ENCODE measurements at regions not wholly inside any gene's neighbourhood (a gene's known extent, or its start where the extent isn't known, plus 50 kb on each side); places are given as distances from the start of the nearest gene placed in this dataset.
A peak's percentile ranks its signal among the peaks of the same experiment; 100 is the strongest.
"Not testable (repeated sequence)": the region's sequence is repeated elsewhere in the genome, so short reads cannot be mapped to it uniquely, and the experiment has no call there.

DNA sequence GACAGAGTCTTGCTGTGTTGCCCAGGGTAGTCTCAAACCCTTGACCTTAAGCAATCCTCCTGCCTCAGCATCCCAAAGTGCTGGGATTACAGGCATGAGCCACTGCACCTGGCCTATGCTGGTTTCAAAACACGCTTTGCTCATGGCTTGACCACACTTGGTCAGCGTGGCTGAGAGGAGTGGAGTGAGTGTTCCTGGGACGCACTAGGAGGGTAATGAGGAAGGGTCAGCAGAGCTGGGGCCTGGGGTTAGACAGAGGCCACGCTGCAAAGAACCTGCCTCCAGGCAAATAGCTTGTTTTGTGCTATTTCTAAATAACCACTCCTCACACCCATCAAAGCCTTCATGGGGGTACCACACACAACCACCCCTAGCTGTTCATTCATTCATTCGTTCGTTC is 77.9 kb upstream of the TOX2 start:
- DNase-seq = no peak

DNA sequence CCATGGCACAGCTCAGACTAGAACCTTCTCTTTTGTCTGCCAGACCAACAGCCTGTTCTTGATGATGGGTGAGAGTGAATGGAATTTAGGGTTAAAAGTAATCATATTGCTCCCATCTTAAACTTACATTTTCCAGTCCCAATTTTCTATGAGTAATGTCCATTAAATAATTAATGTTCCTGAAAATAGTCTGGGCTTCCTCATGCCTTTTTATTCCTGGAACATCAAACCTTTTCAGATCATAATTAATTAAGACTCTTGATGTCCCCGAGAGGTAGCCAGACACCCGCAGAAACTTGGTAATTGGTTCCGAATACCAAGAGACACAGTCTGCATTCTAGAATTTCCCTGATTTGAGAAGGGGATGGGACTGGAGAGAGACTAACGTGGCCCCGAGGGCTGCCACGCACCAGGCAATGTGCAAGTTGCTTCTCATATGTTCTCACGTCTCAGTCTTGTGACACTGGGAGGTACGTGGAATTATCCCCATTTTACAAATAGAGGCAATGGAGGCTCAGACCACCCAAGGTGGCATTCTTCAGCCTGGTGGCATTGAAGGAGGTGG is 78.6 kb upstream of the TOX2 start:
- DNase-seq = peak; percentile 25

- no peak for DNase-seq
Observed at GRCh38 chr20:43833511-43834395, 80.9 kb upstream of the TOX2 start.

- DNase-seq = no peak
Observed at GRCh38 chr20:43832961-43833360, 81.7 kb upstream of the TOX2 start.

DNA sequence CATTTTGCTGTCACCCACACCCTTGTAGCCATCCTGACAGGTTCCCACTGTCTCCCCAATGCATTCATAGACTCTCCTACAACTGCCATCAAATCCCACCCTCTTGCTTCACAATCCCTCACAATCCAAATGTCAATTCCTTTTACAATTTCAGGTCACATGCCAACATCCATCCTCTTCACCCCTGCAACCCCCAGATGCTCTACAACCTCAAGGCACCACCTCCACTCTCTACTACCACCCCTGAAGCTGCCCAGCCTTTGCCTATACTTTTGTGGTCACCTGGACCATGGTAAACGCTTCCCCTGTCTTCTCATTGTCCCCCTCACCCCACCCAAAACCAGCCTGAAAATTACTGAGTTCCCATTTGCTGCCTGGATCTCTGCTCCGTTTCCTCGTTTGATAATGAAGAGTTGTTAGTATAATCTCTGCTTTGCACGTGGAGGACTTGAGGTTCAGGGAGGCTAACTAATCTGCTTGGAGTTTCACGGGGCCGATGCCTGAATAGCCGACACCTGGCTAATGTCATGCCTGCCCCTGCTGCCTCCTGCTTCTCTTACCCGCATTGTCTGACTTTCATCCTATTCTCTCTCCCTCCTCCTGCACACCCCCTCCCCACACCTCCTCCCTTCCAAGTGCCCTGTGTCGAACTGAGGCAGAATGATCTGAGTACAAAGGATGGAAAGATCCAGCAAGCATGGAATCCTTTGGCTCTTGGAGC is 82.4 kb upstream of the TOX2 start:
- no peak for DNase-seq

DNA sequence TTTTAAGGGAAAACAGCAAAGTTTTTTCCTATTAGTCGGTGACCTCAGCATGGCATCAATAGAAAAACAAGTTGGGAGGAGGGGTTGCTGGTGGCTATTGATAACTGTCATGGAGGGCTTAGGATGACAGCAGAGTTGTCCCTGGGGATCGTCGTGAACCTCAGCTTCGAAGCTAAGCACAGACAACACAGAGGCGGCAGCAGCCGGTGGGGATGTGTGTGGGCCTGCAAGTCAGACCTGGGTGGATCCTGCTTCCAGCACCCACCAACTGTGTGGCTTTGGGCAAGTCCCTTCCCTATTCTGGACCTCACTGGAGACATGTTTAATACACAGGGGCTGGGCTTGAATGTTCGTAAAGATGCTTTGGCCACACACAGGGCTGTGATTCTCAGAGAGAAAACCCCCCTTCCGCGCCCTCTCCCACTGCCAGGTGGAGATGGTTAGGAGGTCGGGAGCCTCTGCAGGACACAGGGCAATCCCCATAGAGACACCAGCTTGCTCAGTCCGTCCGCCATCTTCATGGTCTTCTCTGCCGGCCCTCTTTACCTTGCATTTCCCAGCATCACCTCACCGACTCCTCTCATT is 83.1 kb upstream of the TOX2 start:
- no peak for DNase-seq

DNA sequence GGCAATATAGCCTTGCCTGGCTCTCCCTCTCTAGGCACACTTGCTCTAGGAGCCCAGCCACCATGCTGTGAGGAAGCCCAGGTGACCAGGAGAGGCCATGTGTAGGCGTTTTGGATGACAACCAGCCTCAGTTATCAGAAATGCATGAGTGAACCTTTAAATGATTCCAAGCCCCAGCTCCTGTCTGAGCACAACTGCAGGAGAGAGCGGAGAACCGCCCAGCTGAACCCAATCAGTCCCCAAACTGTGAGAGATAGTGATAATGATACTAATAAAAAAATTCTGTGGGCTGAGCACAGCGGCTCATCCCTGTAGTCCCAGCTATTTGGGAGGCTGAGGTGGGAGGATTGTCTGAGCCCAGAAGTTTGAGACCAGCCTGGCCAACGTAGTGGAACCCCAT is 83.8 kb upstream of the TOX2 start:
- no peak for DNase-seq

- DNase-seq = no peak
Observed at GRCh38 chr20:43829951-43830690, 84.5 kb upstream of the TOX2 start.

DNA sequence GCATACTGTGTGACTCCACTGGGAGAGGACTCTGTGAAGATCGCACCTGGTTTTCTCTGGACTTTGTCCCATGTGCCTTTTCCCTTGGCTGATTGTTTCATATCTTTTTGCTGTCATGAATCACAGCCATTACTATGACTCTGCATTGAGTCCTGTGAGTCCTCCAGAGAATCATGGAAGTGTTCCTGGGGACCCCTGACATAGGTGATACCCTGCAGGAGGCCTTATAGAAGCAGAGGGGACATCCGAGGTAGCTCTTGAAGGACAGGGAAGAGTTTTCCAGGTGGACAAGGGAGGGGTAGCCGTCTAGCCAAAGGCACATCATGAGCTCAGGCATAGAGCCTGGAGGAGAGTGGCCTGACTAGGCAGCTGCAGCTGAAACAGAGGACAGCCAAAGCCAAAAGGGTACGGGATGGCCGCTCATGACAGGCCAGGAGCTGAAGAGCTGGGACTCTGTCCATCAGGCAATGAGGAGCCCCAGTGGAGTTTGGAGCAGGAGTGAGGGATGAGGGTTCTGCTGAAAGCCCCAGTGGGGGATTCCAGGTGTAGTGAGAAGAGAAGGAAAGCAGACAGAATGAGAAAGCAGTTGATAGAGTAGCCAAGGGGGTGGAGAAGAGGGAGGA is 86.6 kb upstream of the TOX2 start:
- no peak for DNase-seq

GRCh38 chr20:43826943-43827342 is 87.7 kb upstream of the TOX2 start:
- DNase-seq = not testable (repeated sequence)

GRCh38 chr20:43825581-43825980 is 89.1 kb upstream of the TOX2 start:
- DNase-seq = no peak

DNA sequence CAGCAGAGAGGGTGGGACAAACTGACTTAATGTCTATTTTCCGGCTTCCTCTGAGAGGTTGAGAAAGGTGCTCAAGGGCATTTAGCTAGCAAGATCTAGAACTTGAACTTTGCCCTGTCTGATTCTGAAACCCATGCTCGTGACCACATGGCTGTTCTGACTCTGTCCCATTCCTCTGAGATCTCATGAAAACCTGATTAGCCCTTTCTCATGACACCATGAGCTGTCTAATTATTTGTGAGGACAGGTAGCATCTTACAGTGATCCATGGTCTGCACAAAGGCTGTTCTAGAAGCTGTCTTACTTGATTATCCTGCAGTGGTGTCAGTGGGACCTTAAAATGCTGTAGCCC is 89.6 kb upstream of the TOX2 start:
- no peak for DNase-seq

DNA sequence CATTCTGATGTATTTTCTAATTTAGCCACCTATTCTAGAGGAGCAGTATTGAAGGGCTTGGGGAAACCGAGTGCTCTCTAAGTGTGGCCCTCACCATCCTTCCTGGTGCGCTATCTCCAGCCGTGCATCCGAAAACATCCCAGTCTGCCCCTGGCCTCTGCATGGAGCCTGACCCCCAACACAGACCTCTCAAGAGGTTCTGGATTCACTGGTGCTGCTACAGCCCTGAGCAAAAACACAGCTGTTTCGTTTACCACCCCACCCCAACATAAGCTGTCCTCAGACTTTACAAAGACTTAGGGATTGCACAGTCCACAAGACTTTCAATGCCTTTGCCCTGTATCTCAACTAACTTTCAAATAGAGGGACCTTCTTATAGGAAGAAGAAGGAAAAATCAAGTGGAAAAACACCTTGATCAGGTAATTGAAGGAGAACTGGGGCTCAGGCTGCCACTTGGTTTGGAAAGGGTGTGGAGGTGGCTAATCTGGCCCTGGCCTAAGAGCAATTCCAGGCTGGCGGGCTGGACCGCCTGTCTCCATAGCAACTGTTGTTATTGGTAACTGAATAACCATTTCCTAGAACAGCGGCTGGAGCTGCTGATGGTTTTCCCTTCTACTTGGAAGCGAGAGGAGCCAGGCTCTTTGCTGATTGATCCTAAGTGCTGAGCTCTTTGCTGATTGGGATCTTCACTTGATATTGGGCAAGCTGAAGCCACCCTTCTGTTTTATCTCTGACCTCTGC is 90.2 kb upstream of the TOX2 start:
- peak; percentile 86 for DNase-seq

DNA sequence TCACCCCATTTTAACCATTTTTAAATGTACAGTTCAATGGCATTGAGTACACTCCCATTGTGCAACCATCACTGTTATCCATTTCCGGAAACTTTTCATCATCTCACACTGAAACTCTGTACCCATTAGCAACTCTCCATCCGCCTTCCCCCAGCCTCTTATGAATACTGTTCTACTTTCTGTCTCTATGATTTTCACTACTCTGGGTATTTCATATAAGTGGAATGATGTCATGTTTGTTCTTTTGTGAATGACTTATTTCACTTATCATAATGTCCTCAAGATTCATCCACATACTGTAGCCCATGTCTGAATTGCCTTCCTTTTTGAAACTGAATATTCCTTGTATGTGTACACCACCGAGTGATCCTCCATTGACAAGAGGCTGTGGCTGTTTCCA is 92.9 kb upstream of the TOX2 start:
- no peak for DNase-seq

- no peak for DNase-seq
Observed at GRCh38 chr20:43820731-43821330, 93.8 kb upstream of the TOX2 start.

DNA sequence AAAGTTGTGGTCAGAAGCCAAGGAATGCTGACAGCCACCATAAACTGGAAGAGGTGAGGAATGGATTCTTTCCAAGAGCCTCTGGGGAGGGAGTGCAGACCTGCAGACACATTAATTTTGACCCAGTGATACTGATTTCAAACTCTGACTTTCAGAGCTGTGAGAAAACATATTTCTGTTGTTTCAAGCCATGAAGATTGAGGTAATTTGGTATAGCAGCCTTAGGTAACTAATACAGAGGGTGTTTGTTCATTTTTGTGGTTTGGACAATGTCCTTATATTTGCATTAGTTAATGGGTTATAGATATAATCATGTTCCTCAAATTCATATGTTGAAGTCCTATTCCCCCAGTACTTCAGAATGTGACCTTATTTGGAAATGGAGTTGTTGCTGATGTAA is 85.4 kb upstream of the GTSF1L start:
- DNase-seq = no peak

GRCh38 chr20:43809206-43809819 is 82.5 kb upstream of the GTSF1L start:
- no peak for DNase-seq

GRCh38 chr20:43804781-43805180 is 78.0 kb upstream of the GTSF1L start:
- DNase-seq = no peak

GRCh38 chr20:43803276-43803675 is 76.5 kb upstream of the GTSF1L start:
- no peak for DNase-seq

GRCh38 chr20:43800186-43800585 is 73.4 kb upstream of the GTSF1L start:
- DNase-seq = no peak

- DNase-seq = no peak
Observed at GRCh38 chr20:43799741-43800140, 72.9 kb upstream of the GTSF1L start.
